Adrenal gland (tissue), 5 donors: ENCODE measurements at regions not wholly inside any gene's neighbourhood (a gene's known extent, or its start where the extent isn't known, plus 50 kb on each side); places are given as distances from the start of the nearest gene placed in this dataset.

Experiments used
- CTCF ChIP-seq, 6 experiments: fragments of 450-650 bp in 4 of 6; fragments of 200-600 bp in 2 of 6; sonication (generic) in 1 of 6; IDR thresholded peaks; 1 replicate in 5 of 6; 2 replicates in 1 of 6; pipeline versions ENCODE4 v1.5.1 to v1.8.0; 2016 to 2021; ENCODE audit warnings: antibody characterized with exemption in 6 of 6, mild to moderate bottlenecking in 2 of 6, moderate library complexity in 1 of 6
- POLR2A ChIP-seq, 2 donors: fragments of 450-650 bp; IDR thresholded peaks; one replicate each; pipeline ENCODE4 v1.6.1; 2017; ENCODE audit warnings: antibody characterized with exemption in 2 of 2, mild to moderate bottlenecking in 2 of 2, moderate library complexity in 1 of 2
- donor health status: DM: no; HTN: no; CAD: no.

- TF ChIP-seq POLR2A (IDR thresholded peaks at IDR 0.05) (no peak), CTCF (IDR thresholded peaks at IDR 0.05) (no peak)
These were observed 53.3 kb upstream of the COL5A2 start for GRCh38 chr2:189232759-189233406.
